ENCODE measurements at regions not wholly inside any gene's neighbourhood (a gene's known extent, or its start where the extent isn't known, plus 50 kb on each side); places are given as distances from the start of the nearest gene placed in this dataset.

DNA sequence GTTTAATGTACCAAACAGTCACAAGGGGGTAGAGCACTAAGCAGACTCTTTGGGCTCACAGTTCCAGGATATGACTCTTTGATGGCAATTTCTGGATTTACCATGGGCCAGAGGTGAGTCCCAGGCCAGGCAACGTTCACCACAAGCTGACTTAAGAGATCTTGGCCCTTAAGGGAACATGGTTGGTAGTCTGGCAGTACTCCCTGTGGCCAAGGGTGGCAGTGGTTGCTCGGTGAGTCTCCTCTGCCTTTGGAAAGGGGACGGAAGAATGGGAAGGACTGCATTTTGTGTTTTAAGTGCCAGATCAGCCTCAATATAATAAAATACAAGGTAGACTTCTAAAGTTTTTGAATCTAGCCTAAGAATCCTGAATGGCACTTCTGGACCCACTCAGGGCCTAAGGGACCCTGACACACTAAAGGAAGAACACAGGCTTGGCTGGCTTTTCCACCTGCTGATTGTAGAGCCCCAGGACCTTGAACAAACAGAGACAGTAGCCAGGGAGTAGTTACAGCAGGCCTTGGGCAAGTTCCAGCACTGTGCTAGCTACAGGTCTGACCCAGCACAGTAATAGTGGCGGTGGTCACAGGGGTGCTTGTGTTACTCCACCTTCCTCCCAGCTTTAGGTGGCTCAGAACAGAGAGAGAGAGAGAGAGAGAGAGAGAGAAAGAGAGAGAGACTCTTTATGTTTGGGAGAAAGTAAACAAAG lies 730.7 kb upstream of the ALCAM start:
- no peak for DNase-seq
- intact Hi-C loops (cut with DNase I): no loop called here
- TF ChIP-seq CTCF (IDR thresholded peaks at IDR 0.05; ENCODE audit: borderline replicate concordance, extremely low read depth, insufficient read depth): no peak

GRCh38 chr3:104642827-104643226 lies 723.9 kb upstream of the ALCAM start:
- peak in 2 of 5 donors; percentile 15 to 47 for DNase-seq
- H3K4me3 ChIP-seq (ENCODE audit: low read length in 3 of 3): no peak overlapping the region

More for the DNA sequence above, 730.7 kb upstream of the ALCAM start:
- no peak for FAIRE-seq
- H3K9me3 ChIP-seq (ENCODE audit: control insufficient read depth in 2 of 3, insufficient read depth in 1 of 3, low read length in 3 of 3): peaks cover 0 to 2% (median 0%) of the 10 kb centered on the region in 3 donors
- H3K4me1 ChIP-seq (ENCODE audit: control insufficient read depth in 2 of 3, insufficient read depth in 2 of 3, low read depth in 1 of 3, low read length in 3 of 3): no peaks in the 10 kb centered on the region
- no peak overlapping the region for H3K27ac ChIP-seq (ENCODE audit: low read depth in 2 of 2, low read length in 2 of 2)
- no peaks in the 10 kb centered on the region for H3K36me3 ChIP-seq (ENCODE audit: control insufficient read depth in 2 of 3, insufficient read depth in 3 of 3, low read length in 3 of 3)
- H3K27me3 ChIP-seq (ENCODE audit: control insufficient read depth, insufficient read depth, low read length): no peaks in the 10 kb centered on the region
- H3K9ac ChIP-seq (ENCODE audit: low read length in 3 of 3): no peak overlapping the region
- no peak overlapping the region for H3K4me3 ChIP-seq (ENCODE audit: low read length in 3 of 3)

DNA sequence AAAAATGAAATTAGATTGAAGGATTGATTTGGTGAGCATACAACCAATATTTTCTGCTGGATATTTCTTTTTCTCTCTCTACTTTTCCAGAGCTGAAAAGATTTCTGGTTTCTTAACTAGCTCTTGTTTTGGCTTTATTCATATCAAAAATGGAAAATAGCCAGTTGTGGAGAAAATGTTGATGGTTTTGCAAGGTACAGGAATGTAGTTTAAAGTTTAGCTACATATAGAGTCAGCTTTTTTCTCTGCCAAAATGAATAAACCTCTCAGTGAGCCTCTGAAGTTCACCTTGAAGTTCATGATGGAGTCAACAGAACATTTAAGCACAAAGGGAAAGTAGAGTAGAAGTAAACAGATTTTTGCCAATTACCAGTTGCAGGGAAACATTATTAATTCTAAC lies 720.5 kb upstream of the ALCAM start:
- TF ChIP-seq CTCF (IDR thresholded peaks at IDR 0.05; ENCODE audit: borderline replicate concordance, extremely low read depth, insufficient read depth): no peak

More at GRCh38 chr3:104642827-104643226, 723.9 kb upstream of the ALCAM start:
- Histone ChIP-seq H3K36me3 (ENCODE audit: control insufficient read depth in 2 of 3, insufficient read depth in 3 of 3, low read length in 3 of 3) (no peaks in the 10 kb centered on the region), H3K4me1 (ENCODE audit: control insufficient read depth in 2 of 3, insufficient read depth in 2 of 3, low read depth in 1 of 3, low read length in 3 of 3) (no peaks in the 10 kb centered on the region), H3K27ac (ENCODE audit: low read depth in 2 of 2, low read length in 2 of 2) (no peak overlapping the region), H3K27me3 (ENCODE audit: control insufficient read depth, insufficient read depth, low read length) (no peaks in the 10 kb centered on the region), H3K9ac (ENCODE audit: low read length in 3 of 3) (no peak overlapping the region), H3K9me3 (ENCODE audit: control insufficient read depth in 2 of 3, insufficient read depth in 1 of 3, low read length in 3 of 3) (no peaks in the 10 kb centered on the region)
- FAIRE-seq: no peak
- TF ChIP-seq CTCF (IDR thresholded peaks at IDR 0.05; ENCODE audit: borderline replicate concordance, extremely low read depth, insufficient read depth): no peak
- intact Hi-C loops (cut with DNase I): no loop called here

More for the DNA sequence above, 720.5 kb upstream of the ALCAM start:
- H3K4me3 ChIP-seq (ENCODE audit: low read length in 3 of 3): no peak overlapping the region
- DNase-seq (peak in 1 of 5 donors; percentile 1), FAIRE-seq (no peak)
- H3K27ac ChIP-seq (ENCODE audit: low read depth in 2 of 2, low read length in 2 of 2): no peak overlapping the region
- no peaks in the 10 kb centered on the region for H3K36me3 ChIP-seq (ENCODE audit: control insufficient read depth in 2 of 3, insufficient read depth in 3 of 3, low read length in 3 of 3)
- no peaks in the 10 kb centered on the region for H3K9me3 ChIP-seq (ENCODE audit: control insufficient read depth in 2 of 3, insufficient read depth in 1 of 3, low read length in 3 of 3)
- H3K4me1 ChIP-seq (ENCODE audit: control insufficient read depth in 2 of 3, insufficient read depth in 2 of 3, low read depth in 1 of 3, low read length in 3 of 3): no peaks in the 10 kb centered on the region
- H3K27me3 ChIP-seq (ENCODE audit: control insufficient read depth, insufficient read depth, low read length): no peaks in the 10 kb centered on the region
- intact Hi-C loops (cut with DNase I): no loop called here
- no peak overlapping the region for H3K9ac ChIP-seq (ENCODE audit: low read length in 3 of 3)
